HG03066 (cell line): ENCODE measurements at regions not wholly inside any gene's neighbourhood (a gene's known extent, or its start where the extent isn't known, plus 50 kb on each side); places are given as distances from the start of the nearest gene placed in this dataset.

Experiments
- ATAC-seq: cut with Tn5 transposase; IDR thresholded peaks from one replicate; pipeline ENCODE4 v1.9.1; 2021; ENCODE audit warnings: low read depth; ENCODE audit not compliant: unreplicated experiment

GRCh38 chr9:79334711-79335110, 237.1 kb upstream of the TLE4 start:
- no peak for ATAC-seq

- no peak for ATAC-seq
Observed at GRCh38 chr9:79335987-79336386, 235.8 kb upstream of the TLE4 start.

- ATAC-seq = no peak
Observed at GRCh38 chr9:79341561-79341960, 230.2 kb upstream of the TLE4 start.

- ATAC-seq = no peak
Observed at GRCh38 chr9:79346350-79347020, 225.3 kb upstream of the TLE4 start.

GRCh38 chr9:79352322-79352721, 219.4 kb upstream of the TLE4 start:
- ATAC-seq = no peak

GRCh38 chr9:79353856-79354520, 217.8 kb upstream of the TLE4 start:
- no peak for ATAC-seq

- no peak for ATAC-seq
Observed at GRCh38 chr9:79357194-79357593, 214.6 kb upstream of the TLE4 start.

GRCh38 chr9:79357616-79358015, 214.1 kb upstream of the TLE4 start:
- no peak for ATAC-seq

- no peak for ATAC-seq
Observed at GRCh38 chr9:79360387-79361347, 211.1 kb upstream of the TLE4 start.

GRCh38 chr9:79362100-79363081, 209.4 kb upstream of the TLE4 start:
- no peak for ATAC-seq

- no peak for ATAC-seq
Observed at GRCh38 chr9:79369676-79370075, 202.1 kb upstream of the TLE4 start.

- no peak for ATAC-seq
Observed at GRCh38 chr9:79371301-79371700, 200.5 kb upstream of the TLE4 start.

GRCh38 chr9:79371948-79372555, 199.7 kb upstream of the TLE4 start:
- no peak for ATAC-seq

GRCh38 chr9:79377339-79377855, 194.4 kb upstream of the TLE4 start:
- ATAC-seq = no peak

GRCh38 chr9:79378107-79378506, 193.7 kb upstream of the TLE4 start:
- no peak for ATAC-seq

GRCh38 chr9:79382044-79382443, 189.7 kb upstream of the TLE4 start:
- no peak for ATAC-seq

- no peak for ATAC-seq
Observed at GRCh38 chr9:79382458-79382857, 189.3 kb upstream of the TLE4 start.

GRCh38 chr9:79383096-79383495, 188.7 kb upstream of the TLE4 start:
- no peak for ATAC-seq

GRCh38 chr9:79384091-79384490, 187.7 kb upstream of the TLE4 start:
- ATAC-seq = no peak
